ENCODE measurements at regions not wholly inside any gene's neighbourhood (a gene's known extent, or its start where the extent isn't known, plus 50 kb on each side); places are given as distances from the start of the nearest gene placed in this dataset.

DNA sequence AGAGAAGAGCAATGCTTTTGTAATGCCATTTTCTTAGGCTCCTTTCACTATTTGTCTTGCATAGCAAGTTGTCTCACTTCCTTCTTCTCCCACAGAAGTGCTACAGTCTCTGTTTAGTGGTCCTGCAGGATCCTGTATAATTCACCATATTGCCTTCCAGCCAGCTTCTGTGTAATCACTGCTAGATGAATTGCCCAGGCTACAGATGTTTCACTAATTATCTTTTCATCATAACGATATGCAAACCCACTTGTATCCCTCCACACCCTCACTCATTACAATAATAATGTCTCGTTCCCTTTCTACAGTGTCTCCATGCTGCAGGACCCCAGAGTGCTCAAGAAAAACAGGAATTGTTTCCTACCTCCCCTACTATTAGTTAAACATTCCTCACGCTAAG is 402.9 kb downstream of the TBL1XR1 start:
- no peak for DNase-seq (ENCODE audit: low spot score)

DNA sequence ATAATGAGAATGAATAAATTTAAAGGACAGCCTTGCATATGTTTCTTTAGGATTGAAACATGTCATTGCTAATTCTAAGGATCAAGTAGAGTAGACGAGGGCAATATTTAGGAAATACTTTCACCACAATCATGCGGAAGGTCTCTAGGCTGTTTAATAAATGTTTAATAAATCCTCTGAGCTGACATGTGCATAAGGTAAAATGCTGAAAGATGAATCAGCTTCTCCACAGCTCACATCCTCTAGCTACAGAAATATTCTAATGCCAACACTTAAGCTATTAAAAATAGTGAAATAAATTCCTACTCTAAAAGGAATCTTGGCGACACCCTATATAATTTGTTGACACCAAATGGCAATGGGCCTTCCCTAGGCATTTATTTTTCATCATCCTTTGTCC is 407.3 kb downstream of the TBL1XR1 start:
- DNase-seq (ENCODE audit: low spot score) = no peak

DNA sequence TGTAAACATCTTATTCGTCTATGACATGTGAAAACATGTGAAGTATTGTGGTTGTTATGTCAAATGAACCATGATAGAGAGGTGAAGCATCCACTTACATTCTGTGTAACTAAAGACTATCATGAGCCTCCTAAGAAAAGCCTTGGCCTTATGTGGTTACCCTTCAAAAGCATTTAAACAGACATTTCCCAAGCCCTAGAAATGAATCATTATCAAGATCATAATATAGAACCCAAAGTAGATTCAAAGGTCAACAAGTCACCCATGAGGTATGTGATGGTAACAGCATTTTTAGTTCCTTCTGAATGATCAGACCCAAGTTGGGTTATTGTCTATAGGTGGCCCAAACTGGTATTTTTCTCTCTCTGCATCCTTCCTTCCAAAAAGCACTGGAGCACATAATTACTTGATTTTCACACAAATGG is 408.0 kb downstream of the TBL1XR1 start:
- DNase-seq (ENCODE audit: low spot score) = no peak

DNA sequence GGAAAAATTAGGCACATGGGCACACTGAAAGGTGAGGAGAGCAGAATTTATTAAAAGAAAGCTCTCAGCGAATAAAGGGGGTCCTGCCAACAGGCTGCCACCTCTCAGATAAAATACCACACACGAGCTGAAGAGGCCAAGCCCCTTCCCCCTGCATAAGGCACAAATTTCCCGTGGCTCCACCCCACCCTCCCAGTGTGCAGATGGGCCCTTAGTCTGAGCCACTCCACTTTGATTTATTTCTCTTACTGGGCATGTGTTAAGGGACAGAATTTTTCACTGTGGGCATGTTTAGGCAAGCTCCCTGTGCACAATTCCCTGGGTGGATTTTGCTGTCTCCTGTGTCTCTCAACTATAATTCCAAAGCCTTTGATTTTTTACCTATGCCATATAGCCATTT is 409.8 kb downstream of the TBL1XR1 start:
- DNase-seq (ENCODE audit: low spot score) = no peak

DNA sequence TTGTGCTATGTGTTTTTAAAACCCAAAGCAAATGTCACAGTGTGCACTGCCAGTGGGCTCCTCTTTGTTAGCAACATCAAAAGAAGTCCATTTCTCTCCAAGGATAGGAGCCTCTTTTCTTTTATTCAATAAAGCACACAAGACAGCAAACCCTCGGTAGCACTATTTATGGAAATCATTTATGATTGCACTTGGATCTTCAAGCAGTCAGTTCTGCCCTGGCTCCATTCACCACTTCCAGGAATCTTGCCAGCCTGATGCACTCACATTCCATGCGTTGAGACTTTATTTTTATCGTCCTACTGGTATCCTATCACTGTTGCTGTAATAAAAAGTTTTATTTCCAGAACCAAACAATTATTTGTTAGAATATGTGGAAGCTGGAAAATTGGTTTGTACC is 412.1 kb downstream of the TBL1XR1 start:
- DNase-seq (ENCODE audit: low spot score) = no peak

DNA sequence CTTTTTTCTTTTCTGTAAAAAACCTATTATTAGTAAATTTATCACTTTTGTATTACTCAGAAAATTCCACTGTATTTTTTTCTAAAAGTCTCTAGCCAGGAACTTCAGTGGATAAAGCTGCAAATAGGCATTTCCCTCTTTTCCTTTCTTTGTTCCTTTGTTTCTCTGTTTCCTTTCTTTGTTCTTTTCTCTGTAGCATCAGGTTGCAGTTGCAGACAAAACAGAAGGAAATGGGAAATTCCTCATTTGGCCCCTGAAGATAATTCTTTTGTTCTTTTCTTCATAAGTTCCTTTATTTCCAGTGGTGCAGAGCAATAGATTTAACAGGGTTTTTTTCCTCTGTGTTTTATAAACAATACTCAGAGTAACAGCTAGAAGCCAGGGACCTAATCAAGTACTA is 416.5 kb downstream of the TBL1XR1 start:
- no peak for DNase-seq (ENCODE audit: low spot score)

DNA sequence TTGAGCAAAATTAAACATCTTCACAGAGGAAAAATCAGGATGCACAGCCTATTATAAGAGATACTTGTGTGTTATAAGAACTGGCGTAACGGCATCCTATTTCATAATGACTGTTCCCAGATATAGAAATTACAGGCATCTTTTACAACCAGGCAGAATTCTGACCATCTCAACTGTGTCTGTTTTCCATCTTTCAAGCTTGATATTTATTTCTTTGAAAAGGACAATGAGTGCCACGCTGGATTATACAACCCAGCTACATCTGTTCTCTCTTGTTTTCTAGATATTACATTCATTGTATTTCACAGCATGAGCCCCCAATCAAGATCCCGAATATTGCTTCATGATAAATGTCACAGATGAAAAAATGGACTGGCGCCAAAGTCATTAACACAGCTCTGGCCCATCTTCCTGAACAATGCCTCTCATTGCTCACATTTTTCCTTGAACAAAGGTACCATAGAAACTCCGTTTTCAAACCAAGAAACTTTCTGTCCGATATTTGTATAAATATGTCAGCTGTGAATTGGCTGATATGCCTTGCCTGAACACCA is 420.6 kb downstream of the TBL1XR1 start:
- DNase-seq (ENCODE audit: low spot score) = peak; percentile 23

DNA sequence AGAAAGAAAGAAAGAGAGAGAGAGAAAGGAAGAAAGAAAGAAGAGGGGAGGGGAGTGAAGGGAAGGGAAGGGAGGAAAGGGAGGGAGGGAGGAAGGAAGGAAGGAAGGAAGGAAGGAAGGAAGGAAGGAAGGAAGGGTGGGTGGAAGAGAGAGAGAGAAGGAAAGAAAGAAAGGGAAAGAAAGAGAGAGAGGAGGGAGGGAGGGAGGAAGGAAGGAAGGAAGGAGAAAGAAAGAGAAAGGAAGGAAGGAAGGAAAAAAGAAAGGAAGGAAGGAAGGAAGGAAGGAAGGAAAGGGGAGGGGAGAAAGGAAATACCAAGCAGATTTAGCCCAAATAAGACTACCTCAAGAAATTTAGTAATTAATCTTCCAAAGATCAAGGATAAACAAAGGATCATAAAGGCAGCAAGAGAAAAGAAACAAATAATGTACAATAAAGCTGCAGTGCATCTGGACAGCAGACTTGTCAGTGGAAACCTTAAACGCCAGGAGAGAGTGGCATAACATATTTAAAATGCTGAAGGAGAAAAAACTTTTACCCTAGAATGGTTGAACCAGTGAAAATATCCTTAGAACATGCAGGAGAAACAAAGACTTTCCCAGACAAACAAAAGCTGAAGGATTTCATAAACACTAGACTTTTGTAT is 427.6 kb downstream of the TBL1XR1 start:
- no peak for DNase-seq (ENCODE audit: low spot score)

DNA sequence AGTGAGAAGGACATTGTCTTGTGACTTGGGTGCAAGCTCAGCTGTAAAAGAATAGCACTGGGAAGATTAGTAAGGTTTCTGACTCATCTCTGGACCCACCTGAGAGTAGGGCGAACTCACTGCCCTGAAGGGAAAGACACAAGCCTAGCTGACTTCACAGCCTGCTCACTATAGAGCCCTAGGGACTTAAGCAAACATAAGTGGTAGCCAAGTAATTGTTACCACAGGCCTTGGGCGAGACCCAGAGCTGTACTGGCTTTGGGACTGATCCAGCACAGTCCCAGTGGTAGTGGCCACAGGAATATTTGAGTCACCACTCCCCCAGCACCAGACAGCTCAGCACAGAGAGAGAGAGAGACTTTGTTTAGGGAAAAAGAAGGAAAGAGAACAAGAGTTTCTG is 429.9 kb downstream of the TBL1XR1 start:
- DNase-seq (ENCODE audit: low spot score) = no peak

DNA sequence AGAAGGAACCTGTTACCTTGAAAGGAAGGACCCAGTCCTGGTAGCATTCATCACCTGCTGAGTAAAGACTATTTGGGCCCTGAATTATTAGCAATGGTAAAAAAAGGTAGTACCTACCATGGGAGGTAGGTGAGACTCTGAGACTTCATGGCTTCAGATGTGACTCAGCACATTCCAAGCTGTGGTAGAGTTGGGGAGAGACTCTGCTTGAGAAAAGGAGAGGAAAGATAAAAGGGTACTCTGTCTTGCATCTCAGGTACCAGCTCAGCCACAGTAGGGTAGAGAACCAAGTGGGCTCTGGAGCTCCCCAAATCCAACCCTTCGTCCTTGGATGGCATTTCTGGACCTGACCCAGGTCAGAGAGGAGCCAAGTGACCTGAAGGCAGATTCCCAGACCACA is 430.4 kb downstream of the TBL1XR1 start:
- no peak for DNase-seq (ENCODE audit: low spot score)

DNA sequence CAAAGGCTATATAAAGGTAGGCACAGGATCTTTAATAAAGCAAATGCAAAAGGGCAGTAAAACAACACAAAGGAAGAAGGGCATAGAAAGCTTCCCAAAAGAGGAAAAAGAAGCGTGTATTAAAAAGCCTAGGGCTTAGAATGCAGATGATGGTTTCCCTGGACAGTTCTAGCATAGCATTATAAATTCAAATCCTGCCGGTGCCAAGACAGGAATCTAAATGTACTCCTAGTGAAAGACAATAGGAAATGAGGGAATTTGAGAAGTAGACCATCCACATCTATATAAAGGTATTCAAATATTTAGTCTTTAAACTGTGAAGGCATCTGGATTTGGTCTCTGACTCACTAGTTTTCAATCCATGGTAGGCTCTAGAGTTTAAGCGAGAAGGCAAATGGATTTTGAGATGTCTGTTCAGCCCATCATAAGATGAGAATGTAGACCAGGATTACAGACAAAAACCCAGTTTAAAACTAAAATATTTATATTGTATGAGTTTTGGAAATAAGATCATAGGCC is 431.8 kb downstream of the TBL1XR1 start:
- no peak for DNase-seq (ENCODE audit: low spot score)

DNA sequence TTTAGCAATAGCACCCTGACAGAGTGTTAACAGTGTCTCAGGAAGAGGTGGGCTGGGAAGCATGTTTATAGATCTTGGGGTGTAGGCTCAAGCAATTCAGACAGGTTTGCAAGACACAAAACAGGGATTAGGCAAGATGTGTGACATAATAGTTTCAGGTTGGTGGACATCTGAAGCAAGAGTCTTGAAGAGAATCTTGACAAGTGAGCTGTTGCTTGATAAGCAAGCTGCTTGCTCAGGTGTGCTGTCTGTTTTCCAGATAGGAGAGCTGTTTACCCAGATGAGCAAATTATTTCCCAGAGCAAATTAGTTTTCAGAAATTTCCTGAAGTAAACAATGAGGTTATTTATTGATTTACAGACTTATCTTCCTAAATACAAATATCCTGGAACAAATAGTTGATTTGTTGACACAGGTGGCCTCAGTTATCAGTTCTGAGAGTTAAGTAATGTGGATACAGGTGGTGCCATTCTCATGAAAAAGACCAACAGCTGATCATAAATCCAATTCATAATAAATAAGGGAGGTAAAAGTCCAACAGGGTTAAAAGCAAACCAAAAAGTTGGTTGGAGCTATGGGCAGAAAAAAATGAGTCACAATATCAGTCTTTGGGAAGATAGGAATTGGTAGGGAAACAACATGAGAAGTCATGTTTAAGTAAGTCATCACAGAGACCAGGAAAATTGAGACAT is 437.3 kb downstream of the TBL1XR1 start:
- no peak for DNase-seq (ENCODE audit: low spot score)

DNA sequence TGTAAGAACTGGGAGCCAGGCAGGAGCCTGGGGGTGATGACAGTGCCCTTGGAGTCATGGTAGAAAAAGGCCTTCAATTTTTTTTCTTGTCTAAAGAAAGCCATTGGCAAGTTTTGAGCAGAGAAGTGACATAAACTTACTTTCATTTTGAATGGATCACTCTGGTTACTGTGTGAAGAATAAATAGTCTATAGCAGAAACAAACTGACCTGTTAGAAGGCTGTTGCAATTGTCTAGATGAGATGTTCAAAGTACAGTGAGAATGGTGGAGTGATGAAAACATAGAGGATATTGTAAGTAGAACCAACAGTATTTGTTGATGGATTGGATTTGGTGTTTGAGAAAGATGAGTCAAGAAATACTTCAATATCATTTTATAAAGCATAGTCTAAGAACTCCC is 439.9 kb downstream of the TBL1XR1 start:
- no peak for DNase-seq (ENCODE audit: low spot score)

DNA sequence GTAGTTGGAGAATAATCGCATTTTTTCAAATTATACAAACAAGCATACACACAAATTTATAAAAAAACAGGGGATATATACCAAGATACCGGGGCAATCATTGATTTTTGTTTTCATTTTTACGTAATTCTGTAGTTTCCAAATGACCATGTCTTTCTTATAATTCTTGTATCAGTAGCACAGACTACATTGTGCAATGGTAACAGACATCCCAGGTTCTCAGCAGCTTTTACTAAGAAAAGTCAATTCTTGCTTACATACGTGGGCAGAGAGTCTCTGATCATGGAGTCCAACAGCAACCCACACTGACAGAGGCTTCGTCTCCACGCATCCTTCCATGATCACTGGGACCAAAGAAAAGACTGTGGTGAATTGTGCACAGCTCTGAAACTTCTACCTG is 441.3 kb downstream of the TBL1XR1 start:
- DNase-seq (ENCODE audit: low spot score) = no peak

DNA sequence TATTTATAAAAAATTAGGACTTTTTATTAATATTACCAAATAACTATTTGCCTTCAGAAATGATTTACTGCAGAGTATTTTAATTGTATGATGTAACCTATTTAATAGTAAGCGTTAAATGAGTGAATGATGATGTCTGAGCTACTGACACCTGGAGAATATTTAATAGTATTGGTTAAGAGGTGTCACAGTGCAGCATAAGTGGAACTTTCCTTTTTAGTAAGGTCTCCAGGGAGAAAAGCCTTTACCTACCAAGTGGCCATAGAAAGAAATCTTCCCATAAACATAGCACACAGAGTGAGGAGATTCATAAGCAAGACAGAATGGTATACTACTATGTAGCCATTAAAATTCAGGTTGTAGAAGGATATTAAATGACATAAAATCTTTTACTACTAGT is 441.7 kb downstream of the TBL1XR1 start:
- DNase-seq (ENCODE audit: low spot score) = no peak

DNA sequence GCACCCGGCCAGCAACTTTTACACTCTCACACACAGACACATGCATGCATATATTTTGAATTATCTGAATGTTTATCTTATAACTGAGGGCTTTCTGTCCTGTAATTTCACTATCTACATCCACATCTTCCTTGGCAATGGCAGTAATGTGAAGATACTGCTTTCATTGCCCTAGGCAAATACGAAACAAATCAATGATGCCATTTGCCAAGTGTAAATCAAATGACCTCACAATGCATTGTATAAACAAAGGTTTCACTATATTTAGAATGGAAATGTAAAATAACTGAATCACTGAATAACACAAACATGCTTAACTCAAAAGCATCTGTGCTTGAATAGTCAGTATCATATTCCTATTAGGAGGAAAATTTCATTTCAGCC is 455.6 kb downstream of the TBL1XR1 start:
- DNase-seq (ENCODE audit: low spot score) = peak; percentile 22

DNA sequence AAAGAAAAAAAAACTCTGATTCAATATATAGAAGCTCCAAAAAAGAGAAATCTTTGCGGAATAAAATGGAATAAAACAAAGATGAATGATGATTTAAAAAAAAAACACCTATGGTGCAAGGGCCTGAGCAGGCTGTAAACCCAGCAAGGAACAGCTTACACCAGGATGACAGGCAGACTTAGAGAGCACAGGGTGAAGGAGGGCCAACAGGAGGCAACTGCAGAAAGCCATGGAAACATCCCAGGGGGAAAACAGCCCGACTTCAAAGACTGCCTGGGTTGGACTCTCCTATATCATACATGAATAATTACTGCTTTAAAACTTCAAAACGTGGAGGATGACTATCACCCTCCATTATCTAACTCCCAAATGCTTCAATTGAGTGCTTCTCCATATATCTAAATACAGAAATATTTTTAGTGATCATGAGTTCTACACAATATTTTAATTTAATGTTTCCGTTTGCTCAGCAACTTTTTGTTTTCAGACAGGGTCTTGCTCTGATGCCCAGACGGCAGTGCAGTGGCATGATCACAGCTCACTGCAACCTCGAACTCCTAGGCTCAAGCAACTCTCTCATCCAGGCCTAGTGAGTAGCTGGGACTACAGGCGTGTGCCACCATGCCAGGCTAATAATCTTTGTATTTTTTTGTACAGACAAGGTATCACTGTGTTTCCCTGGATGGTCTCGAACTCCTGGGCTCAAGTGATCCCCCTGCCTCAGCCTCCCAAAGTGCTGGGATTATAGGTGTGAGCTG is 456.2 kb downstream of the TBL1XR1 start:
- no peak for DNase-seq (ENCODE audit: low spot score)

DNA sequence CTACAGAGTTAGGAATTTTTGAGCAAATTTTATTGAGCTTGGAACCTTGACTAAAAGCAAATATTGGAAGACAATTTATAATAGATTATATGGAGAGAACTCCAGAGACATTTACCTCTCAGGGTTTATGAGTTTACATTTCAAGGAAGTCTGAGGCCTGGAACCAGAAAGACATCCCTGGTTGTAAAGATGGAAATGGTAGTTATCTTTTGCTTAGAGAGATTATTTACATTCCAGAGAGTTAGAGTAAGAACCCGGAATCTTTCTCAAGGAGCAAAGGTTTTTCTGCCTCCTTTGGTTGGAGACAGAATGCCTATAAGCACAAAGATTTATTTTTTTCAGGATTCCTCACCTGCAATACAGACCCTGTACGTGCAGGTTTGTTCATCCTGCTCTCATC is 458.1 kb downstream of the TBL1XR1 start:
- DNase-seq (ENCODE audit: low spot score) = no peak

DNA sequence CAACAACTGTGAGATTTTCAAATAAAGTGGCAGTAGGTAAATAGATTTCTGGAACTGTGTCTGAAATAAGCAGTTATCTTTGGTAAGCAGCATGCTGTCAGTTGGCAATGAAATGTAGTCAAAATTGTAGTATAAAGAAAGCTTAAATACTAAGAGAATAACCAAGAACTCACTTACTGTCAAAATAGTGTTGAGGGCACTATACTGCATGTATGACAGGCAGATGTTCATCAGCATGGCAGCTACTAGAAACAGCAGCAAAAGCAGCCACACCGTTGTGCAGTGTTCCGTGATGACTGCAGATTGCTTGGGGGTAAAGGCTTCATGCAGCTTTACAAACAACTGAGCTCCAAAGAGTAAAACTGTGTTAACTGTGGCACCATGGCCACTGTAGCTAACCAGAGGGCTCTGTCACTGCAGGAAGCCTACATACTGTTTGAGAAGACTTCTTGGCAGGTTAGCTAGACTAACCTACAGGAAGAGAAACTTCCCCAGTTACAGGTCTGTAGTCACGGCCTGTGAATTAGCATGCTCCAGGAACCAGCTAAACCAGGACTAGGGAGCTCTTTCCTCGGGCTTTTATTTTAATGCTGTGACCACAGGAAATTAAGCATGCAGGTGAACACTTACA is 459.7 kb downstream of the TBL1XR1 start:
- DNase-seq (ENCODE audit: low spot score) = no peak

DNA sequence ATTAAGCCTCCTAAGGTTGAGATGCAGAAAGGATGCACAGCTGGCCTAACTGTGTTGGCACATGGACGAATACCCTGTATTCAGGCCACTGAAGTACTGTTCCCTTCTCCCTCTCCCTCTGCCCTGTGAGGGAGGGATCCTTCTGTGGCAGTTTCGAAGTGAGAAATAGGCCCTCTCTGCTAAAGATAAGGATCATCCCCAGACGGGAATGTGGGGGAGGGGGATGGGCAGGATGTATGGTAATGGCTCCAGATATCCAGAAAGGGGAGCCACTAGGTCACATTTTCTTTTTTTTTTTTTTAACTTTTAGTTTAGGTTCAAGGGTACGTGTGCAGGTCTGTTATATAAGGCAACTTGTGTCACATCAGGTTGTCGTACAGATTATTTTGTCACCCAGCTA is 463.1 kb downstream of the TBL1XR1 start:
- no peak for DNase-seq (ENCODE audit: low spot score)

DNA sequence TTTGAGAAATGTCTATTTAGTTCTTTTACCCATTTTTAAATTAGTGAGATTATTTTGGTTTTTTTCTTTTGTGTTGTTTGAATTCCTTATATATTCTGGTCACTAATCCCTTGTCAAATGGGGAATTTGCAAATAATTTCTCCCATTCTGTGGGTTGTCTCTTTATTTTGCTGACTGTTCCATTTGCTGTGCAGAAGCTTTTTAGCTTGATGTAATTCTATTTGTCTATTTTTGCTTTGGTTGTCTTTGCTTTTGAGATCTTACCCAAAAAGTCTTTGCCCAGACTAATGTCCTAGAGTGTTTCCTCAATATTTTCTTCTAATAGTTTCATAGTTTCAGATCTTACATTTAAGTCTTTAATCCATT is 472.9 kb downstream of the TBL1XR1 start:
- no peak for DNase-seq (ENCODE audit: low spot score)

DNA sequence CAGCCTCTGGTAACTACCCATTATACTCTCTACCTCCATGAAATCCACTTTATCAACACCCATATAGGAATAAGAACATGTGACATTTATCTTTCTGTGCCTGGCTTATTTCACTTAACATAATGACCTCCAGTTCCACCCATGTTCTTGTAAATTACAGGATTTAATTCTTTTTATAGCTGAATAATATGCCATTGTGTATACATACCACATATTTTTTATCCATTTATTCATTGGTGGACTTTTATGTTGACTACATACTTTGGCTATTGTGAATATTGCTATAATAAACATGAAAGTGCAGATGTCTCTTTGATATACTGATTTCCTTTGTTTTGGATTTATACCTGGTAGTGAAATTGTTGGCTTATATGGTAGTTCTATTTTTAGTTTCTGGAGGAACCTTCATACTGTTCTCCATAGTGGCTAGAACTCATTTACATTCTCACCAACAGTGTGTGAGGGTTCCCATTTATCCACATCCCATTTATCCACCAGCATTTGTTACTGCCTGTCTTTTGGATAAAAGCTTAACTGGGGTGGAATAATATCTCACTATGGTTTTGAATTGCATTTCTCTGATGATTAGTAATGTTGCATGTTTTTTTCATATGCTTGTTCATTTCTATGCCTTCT is 473.4 kb downstream of the TBL1XR1 start:
- DNase-seq (ENCODE audit: low spot score) = no peak

All from COLO829 (cell line).